NCI-H146 treated with DMSO at 0.1 percent for 48 hours (cell line): ENCODE measurements at regions not wholly inside any gene's neighbourhood (a gene's known extent, or its start where the extent isn't known, plus 50 kb on each side); places are given as distances from the start of the nearest gene placed in this dataset.

ENCODE experiments used
- DNase-seq: peaks from one replicate; lab custom pipeline; 2025; ENCODE audit not compliant: unreplicated experiment; lab: John Stamatoyannopoulos, UW

DNA sequence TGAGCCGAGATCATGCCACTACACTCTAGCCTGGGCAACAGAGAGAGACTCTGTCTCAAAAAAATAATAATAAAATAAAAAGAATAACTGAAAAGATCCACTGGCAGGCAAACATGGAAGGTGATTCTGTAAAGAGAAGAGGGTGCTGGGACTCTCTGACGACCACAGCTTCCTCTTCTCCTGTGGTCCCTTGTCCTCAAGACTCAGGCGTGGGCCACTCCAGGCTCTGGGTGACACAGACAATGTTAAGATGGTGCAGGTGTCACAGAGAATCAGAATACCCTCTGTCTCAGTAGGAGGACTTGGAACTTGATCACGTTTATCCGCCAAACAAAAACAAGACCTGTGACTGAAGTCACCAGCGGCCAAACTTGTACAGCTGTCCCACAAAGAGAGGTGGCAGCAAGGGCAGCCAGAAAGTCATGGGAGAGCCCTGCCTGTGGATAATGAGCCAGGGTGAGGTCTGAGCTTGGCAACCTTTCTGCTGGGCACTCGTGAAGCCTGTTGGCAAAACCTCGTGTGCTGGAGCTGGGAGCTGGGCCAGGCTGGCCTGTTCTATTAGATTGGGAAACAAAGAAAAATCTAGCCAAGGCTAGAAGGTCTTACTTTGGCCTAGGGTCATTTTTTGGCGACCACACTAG, 76.4 kb upstream of the ITGA6 start:
- DNase-seq = no peak

DNA sequence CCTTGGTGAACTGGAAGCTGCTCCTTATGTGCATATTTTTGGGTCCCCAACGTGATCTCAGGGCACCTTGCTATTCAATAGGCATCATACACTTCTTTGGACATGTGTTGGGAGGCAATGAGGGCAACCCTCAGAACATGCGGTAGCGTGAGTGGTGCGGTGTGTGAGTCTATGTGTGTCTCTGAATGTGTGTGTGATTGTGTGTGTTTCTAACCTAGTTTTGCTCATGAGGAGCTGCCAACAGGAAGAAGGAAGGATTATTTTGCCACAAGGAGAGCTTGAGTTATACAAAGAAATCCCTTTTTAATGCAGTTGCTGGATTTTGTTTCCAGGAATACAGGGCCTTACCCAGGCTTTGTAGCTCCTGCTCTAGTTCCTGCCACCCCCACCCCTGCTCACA, 75.8 kb upstream of the ITGA6 start:
- DNase-seq = no peak

DNA sequence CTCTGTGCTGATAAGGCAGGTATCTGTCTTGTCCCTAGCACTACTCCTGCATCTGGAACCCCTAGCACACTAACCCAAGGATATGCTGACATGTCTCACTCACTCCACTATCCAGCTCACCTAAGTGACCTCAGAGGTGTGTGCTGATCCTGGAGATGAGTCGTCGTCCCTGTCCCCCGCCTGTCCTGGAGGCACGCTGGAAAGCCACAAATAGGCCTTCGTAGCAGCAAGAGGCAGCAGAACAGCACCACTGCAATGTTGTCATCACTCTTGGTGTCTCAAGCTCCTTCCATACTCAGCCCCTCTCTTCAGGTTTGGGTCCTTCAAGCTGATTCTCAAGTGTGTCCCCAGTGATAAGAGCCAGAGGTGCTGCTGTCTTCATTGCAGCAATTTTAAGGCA, 73.0 kb upstream of the ITGA6 start:
- no peak for DNase-seq

DNA sequence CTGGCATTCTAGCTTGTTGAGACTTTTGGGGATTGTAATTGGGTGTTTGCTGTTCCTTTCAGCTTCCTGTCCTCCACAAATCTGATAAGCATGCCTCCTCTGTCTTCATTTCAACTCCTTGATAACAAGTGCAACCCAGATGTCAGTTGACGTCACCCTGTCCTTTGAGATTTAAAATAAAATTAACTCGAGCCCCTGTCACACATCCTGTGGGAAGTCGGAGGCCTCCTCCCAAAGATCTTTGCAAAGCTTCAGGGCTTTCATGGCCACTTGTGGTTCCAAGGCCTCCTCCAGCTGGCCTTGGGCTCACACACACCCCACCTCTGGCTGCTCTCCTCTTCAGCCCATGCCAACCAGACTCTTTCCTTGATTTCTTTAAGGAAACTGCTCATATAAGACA, 69.9 kb upstream of the ITGA6 start:
- DNase-seq = no peak

DNA sequence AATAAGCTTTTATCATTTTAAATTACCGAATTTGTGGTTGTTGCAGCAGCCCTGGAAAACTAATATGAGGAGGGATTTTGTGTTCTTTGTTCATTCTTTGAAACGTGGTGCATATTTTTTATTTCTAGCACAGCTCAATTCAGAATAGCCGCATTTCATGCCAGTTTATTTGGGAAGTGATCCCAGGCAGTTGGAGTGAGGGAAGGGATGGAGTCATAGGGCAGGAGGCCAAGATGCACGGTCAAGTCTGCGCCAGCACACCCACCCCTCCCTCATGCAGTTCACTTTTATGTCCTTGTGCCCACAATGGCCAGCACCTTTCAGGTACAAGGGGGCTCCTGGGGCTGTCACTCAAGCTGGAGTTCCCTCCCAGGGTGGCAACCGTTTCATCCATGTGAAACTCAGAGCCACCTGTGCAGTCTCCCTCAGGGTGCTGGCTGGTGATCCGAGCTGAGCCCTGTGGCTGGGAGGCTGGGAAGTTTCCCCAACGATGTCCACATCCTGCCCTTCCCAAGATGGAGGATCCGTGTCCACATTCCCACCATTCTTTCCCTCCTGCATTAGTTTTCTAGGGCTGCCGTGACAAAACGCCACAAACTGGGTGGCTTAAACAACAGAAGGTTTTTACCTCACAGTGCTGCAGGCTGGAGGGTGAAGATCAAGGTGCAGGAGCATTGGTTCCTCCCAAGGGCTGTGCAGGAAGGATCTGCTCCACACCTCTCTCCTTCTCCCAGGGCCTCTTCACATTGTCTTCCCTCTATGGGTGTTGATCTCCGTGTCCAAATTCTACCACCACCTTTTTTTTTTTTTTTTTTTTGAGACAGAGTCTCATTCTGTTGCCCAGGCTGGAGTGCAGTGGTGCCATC, 68.5 kb upstream of the ITGA6 start:
- no peak for DNase-seq

DNA sequence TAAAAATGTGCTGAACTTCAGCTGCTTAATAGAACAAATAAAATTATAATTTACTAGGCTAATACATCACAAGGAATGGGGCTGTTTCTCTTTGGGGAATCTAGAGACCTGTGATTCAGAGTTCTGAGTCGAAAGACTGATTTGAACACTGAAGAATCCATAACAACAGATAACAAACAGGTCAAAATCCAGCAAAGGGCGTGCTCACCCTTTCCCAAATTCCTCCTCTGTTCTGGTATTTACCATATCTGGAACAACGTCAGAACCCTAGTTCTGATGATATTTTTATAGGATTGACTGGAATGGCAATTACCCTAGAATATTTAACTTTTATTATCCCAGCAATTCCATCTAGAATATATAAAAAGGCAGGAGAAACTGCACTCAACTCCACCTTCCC, 66.0 kb upstream of the ITGA6 start:
- no peak for DNase-seq

DNA sequence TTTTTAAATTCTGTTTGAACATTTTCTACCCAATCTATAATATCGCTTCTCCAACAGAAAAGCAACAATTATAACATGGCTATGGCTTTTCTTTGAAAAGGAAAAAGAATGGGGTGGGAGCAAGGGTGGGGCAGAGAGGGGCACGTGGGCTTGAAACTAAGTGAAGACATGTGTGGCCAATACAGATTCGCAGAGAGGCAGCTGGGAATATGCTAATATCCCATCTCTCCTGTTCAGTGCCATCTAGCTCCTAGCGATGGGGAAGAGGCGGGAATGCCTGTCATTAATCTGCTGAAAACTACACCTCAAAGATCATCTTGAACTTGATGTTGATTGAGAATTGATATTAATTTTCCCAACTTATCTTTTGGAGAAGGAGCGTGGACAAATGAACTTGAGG, 65.5 kb upstream of the ITGA6 start:
- no peak for DNase-seq

DNA sequence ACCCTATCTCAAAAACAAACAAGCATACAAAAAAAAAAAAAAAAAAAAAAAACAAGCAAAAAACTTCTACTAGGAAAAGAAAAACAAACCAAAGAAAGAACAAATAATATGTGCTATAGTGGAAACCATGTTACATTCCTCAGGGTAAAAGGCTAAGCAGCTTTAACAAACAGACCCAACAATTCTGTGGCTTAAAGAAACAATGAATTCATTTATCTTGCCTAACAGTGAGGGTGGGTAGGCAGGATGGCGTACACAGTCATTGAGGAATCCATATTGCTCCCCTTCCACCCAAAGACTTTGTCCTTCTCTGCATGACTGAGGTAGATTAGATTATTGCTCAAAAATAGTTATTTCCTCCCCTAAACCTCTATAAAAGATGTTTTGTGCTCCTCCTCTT, 63.1 kb upstream of the ITGA6 start:
- no peak for DNase-seq

DNA sequence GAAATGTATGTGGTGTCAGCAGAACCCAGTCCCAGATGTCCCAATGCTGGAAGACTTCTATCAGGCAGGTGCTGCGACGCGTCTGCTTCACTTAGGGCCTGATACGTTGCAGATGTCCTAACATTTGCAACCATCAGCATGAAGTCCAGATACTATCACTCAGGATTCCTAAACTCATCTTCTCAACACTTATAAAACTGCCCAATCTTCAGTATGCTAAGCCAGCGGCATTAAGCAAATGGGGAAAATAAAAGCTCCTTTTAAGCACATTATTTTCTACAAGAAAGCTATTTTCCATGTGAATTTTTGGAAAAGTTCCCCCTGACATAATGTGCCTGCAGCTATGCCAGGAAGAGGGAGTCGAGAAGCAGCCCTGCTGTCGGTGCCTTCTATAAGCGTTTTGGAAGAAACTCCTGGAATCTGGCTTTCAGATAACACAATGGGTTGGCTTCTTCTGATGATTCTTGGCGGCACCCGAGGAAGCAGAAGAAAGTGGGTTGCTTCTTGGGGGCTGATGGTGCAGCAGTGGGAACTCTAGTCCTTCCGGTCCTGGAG, 60.7 kb upstream of the ITGA6 start:
- no peak for DNase-seq

DNA sequence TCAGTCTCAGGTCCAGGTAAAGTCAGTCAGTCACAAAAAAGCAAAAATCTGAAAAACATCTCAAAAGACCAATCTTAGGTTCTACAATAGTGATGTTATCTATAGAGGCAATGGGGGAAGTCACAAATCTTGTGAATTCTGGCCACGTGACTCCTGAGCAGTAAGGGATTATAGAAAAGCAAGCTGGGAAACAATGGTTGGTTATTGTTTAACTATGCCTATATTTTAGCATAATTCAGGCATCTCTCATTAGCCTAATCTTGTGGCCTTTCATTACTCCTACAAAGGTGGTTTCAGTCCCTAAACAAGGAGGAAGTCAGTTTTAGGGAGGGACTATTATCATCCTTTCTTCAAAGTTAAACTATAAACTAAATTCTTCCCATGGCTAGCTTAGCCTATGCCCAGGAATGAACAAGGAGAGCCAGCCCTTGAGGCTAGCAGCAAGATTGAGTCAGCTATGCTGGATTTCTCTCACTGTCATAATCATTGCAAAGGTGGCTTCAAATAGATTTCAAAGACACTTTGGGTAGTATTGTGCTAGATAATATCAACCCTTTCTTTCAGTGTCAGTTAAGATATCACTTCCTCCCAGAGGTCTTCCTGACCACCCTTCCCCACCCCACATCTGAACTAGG, 56.4 kb upstream of the ITGA6 start:
- DNase-seq = no peak

DNA sequence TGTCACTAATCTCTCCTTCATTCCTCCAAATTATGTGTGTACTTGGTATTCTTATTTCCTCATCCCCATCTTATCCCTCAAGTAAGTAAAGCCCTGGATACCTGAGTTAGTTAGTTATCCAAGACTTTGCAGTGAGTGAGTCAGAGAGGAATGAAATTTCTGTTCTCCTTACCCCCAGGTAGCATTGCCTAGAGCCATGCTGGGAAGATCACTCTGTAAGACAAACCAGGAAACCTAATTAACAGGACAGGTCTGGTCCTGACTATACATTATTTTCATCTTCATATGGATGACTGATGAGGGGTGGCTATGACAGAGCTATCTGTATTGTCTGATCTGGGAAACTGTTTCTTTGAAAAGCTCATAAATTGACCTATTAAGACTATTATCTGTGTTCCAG, 55.0 kb upstream of the ITGA6 start:
- peak; percentile 80 for DNase-seq

DNA sequence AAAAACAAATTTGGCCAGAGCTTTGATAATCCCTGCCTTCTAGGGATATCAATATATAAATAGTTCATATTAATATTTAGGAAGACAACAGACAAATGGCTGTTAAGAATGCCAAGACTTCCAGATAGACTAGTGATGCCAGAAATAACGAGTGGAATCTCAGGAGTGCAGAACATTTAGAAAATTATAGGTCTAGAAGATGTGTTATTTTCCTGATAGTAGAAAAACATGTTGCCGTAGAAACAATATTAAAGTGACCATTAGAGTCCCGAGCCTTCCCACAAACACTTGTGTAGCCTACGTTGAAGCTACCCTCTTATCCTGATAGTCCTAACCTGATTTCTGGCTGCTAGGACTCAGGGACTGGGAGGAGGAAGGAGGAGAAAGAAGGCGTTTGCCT, 54.3 kb upstream of the ITGA6 start:
- no peak for DNase-seq

DNA sequence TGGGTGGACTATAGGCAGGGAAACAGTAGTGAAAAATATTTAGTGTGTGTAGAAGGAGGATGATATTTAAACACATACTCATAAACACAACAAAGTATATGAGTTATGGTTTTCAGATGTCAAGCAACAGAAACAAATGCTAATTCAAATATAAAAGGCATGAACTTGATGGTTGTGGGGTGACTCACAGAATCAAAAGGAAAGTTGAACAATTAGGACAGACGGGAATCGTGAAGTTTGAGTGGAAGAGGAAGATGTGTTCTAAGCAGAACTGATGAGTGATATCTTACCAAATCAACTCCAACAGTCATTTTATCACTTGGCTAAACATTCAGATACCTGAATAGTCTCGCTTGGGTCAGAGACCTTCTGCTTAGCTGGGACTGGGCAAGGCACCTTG, 53.6 kb upstream of the ITGA6 start:
- DNase-seq = no peak

DNA sequence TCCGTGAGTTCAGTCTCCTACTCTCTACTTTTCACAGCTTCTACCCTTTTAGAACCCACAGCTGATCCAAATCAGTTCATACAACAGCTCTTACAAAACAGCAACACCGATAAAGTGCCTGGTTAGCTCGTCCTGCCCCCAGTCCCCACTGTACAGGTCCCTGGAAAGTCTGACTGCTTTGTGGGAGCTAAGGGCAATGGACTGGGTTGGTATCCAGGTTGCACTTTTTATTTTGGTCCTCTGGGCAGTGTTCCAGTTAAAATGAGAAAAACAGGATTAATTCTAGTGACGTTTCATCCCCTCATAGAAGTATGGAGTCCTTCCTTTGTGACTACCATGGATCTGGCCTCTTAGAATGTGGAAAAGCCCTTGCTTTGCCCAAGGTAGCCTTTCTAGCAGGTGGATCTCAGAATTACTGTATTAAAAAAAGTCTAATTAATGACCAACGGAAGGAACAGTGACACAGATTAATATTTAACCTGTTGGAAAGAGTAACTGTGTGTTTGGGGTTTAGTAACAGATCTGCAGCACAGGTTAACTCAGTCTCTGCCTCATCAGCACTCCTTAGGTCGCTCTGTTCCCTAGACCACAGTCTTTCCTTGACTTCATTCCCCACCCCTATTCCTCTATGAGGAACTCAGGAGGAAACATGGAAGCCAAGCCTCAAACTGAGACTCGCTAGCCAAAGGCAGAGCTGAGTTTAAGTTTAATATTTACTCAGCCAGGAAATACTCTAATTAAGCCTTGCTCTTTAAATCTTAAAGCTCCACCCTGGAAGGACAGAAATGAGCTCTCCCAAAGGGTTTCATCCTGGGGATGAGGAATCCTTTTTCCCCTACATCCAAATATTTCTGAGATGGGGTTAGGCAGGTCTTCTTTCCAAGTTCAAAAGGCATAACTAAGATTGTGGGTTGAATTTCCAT, 52.8 kb upstream of the ITGA6 start:
- DNase-seq = no peak

DNA sequence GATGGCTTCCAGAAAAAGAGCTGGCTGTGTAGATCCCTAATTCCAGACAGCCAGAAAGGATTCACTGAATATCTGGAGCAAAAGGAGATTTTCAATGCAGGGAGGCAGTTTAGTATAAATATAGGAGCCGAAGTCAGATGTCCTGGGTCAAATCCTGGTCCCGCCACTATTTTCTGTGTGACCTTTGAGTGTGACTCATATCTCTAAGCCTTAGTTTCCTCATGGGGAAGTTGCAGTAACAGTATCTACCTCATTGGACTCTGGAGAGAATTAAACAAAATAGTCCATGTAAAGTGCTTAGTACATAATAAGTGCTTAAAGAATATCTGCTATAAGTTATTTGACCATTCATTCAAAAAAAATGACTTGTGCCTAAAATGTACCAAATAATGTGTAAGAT, 52.1 kb upstream of the ITGA6 start:
- no peak for DNase-seq

DNA sequence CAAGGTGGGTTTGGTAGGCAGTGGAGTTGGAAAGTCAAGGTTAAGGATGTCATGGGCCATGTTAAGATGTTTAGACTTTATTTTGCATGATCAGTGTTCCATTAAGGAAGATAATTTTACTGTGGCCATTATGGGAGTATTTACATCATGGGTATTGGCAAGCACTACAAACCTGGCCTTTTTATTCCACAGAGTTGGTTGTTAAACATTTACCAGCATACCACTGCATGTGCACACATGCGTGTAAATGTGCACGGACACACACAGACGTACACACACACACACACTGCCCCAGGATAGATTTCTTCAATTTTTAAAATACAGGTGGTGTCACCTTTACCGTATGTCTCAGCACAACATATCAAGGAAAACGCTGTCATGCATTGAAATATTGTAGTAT, 51.4 kb upstream of the ITGA6 start:
- no peak for DNase-seq

DNA sequence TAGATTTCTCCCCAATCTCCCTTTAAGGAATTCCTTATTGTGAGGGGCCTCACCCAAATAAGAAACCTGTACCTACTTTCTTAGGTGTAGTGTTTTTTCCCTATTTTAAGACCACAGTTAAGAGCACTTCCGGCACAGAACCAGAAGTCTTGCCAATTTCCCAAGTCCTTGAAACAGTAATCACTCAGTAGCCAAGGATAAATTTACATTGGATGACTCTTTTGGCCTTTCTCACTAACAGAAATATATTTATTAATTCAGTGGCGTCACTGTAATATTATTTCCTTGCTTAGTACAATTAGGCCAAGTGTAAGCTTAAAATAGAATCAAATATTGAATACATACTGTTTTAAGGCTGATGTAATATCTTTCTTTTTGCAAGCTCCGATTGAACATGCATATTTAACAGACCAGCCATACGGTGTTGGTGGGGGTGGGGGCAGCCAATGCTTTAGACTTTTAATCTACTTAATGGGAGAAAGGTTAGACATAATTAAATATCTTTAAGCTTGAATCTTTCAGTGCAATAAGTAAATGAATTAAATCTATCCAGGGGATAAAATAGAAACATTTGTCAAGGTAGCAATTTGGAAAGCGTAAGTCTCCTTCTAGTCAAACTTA, 50.8 kb upstream of the ITGA6 start:
- DNase-seq = no peak

DNA sequence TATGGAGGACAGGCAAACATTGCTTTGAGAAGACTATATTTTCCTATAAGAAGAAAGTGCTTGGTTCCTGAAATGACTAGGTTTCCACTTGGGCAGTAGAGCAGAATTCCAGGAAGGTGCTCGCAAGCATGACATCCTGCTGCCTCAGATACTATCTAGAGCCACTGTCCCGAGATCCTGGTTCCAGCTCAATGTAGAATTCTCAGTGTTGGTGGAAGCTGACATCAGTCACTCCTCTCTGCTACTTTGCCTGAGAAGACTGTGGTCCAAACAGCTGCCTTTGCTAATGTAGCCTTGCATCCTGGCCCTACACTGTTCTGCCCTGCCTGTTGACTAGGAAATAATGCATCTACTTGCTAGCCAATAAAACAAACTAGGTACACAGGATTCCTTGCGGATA, 50.0 kb upstream of the ITGA6 start:
- no peak for DNase-seq
